Activated B cell treated with CpG ODN at 0.5 μM for 24 hours (primary cell): ENCODE measurements at regions not wholly inside any gene's neighbourhood (a gene's known extent, or its start where the extent isn't known, plus 50 kb on each side); places are given as distances from the start of the nearest gene placed in this dataset.

Source experiments
- ATAC-seq: fragments of 200-7000 bp; cut with Tn5 transposase; one replicate; pipeline ENCODE4 v1.10.0; 2021; ENCODE audit warnings: low read depth, mild to moderate bottlenecking, moderate library complexity
- CTCF ChIA-PET: fragments of 350-600 bp; sonication (Branson Sonifier 250); formaldehyde crosslinking; loops from one replicate; lab custom pipeline; 2021; ENCODE audit warnings: antibody characterized with exemption; lab: Charles Lee
- POLR2A ChIA-PET: fragments of 350-600 bp; sonication (Branson Sonifier 250); formaldehyde crosslinking; loops from one replicate; lab custom pipeline; 2021; ENCODE audit warnings: antibody characterized with exemption; lab: Charles Lee
- DNase-seq: peaks from one replicate; pipeline ENCODE4 v3.0.0; 2022
- H3K27ac Mint-ChIP-seq: one replicate; pipeline ENCODE4 v1.8.0; 2020; ENCODE audit warnings: mixed read lengths
- H3K27me3 Mint-ChIP-seq: one replicate; pipeline ENCODE4 v1.8.0; 2021; ENCODE audit warnings: mixed read lengths
- H3K36me3 Mint-ChIP-seq: one replicate; pipeline ENCODE4 v1.8.0; 2021; ENCODE audit warnings: low read depth, mixed read lengths
- H3K4me1 Mint-ChIP-seq: one replicate; pipeline ENCODE4 v1.8.0; 2021; ENCODE audit warnings: mixed read lengths
- H3K4me3 Mint-ChIP-seq: one replicate; pipeline ENCODE4 v1.8.0; 2020; ENCODE audit warnings: mild to moderate bottlenecking, mixed read lengths
- H3K9me3 Mint-ChIP-seq: one replicate; pipeline ENCODE4 v1.8.0; 2020; ENCODE audit warnings: mixed read lengths
- CTCF ChIP-seq: fragments of 200-600 bp; IDR thresholded peaks from one replicate; pipeline ENCODE4 v1.8.0; 2022; ENCODE audit warnings: antibody characterized with exemption, mild to moderate bottlenecking
- intact Hi-C: fragments of 100-400 bp; cut with micrococcal nuclease; formaldehyde crosslinking; loops from one replicate; pipeline ENCODE4 v1.15.1; 2024

- no peaks in the 10 kb centered on the region for H3K27me3 Mint-ChIP-seq
- TF ChIP-seq CTCF: no peak
- no peak for DNase-seq
- H3K36me3 Mint-ChIP-seq: no peaks in the 10 kb centered on the region
- no peaks in the 10 kb centered on the region for H3K9me3 Mint-ChIP-seq
- POLR2A ChIA-PET: no interaction called here
- CTCF ChIA-PET: no interaction called here
- no peak overlapping the region for H3K4me3 Mint-ChIP-seq
- no peaks in the 10 kb centered on the region for H3K4me1 Mint-ChIP-seq
- H3K27ac Mint-ChIP-seq: no peak overlapping the region
- intact Hi-C loops: no loop called here
- no peak for ATAC-seq
These were observed 435.4 kb downstream of the TMEM135 start for GRCh38 chr11:87473174-87473573.

GRCh38 chr11:87466223-87466622 lies 428.5 kb downstream of the TMEM135 start:
- H3K9me3 Mint-ChIP-seq: no peaks in the 10 kb centered on the region
- no peaks in the 10 kb centered on the region for H3K27me3 Mint-ChIP-seq
- no peaks in the 10 kb centered on the region for H3K36me3 Mint-ChIP-seq
- no peak for TF ChIP-seq CTCF
- intact Hi-C loops: no loop called here
- DNase-seq (no peak), ATAC-seq (no peak)
- POLR2A ChIA-PET: no interaction called here
- no peak overlapping the region for H3K4me3 Mint-ChIP-seq
- no peak overlapping the region for H3K27ac Mint-ChIP-seq
- H3K4me1 Mint-ChIP-seq: no peaks in the 10 kb centered on the region
- CTCF ChIA-PET: no interaction called here

- no peak overlapping the region for H3K4me3 Mint-ChIP-seq
- intact Hi-C loops: no loop called here
- H3K36me3 Mint-ChIP-seq: no peaks in the 10 kb centered on the region
- TF ChIP-seq CTCF: no peak
- no peaks in the 10 kb centered on the region for H3K4me1 Mint-ChIP-seq
- POLR2A ChIA-PET: no interaction called here
- H3K9me3 Mint-ChIP-seq: no peaks in the 10 kb centered on the region
- no peak for ATAC-seq
- CTCF ChIA-PET: no interaction called here
- no peak for DNase-seq
- no peaks in the 10 kb centered on the region for H3K27me3 Mint-ChIP-seq
- H3K27ac Mint-ChIP-seq: no peak overlapping the region
These were observed 428.0 kb downstream of the TMEM135 start for GRCh38 chr11:87465716-87466115.

- DNase-seq: no peak
- POLR2A ChIA-PET: no interaction called here
- H3K27me3 Mint-ChIP-seq: no peaks in the 10 kb centered on the region
- intact Hi-C loops: no loop called here
- TF ChIP-seq CTCF: no peak
- no peak for ATAC-seq
- CTCF ChIA-PET: no interaction called here
- no peak overlapping the region for H3K27ac Mint-ChIP-seq
- H3K36me3 Mint-ChIP-seq: no peaks in the 10 kb centered on the region
- no peak overlapping the region for H3K4me3 Mint-ChIP-seq
- no peaks in the 10 kb centered on the region for H3K4me1 Mint-ChIP-seq
- H3K9me3 Mint-ChIP-seq: no peaks in the 10 kb centered on the region
These were observed 425.9 kb downstream of the TMEM135 start for GRCh38 chr11:87463486-87464102.

- H3K9me3 Mint-ChIP-seq: no peaks in the 10 kb centered on the region
- no peak overlapping the region for H3K27ac Mint-ChIP-seq
- H3K4me1 Mint-ChIP-seq: no peaks in the 10 kb centered on the region
- no peaks in the 10 kb centered on the region for H3K27me3 Mint-ChIP-seq
- H3K36me3 Mint-ChIP-seq: no peaks in the 10 kb centered on the region
- ChIA-PET POLR2A (no interaction called here), CTCF (no interaction called here)
- ATAC-seq (no peak), DNase-seq (no peak)
- intact Hi-C loops: no loop called here
- no peak overlapping the region for H3K4me3 Mint-ChIP-seq
- no peak for TF ChIP-seq CTCF
These were observed 424.4 kb downstream of the TMEM135 start for GRCh38 chr11:87462171-87462570.
